ENCODE measurements at regions not wholly inside any gene's neighbourhood (a gene's known extent, or its start where the extent isn't known, plus 50 kb on each side); places are given as distances from the start of the nearest gene placed in this dataset.
"Not testable (repeated sequence)": the region's sequence is repeated elsewhere in the genome, so short reads cannot be mapped to it uniquely, and the experiment has no call there.

DNA sequence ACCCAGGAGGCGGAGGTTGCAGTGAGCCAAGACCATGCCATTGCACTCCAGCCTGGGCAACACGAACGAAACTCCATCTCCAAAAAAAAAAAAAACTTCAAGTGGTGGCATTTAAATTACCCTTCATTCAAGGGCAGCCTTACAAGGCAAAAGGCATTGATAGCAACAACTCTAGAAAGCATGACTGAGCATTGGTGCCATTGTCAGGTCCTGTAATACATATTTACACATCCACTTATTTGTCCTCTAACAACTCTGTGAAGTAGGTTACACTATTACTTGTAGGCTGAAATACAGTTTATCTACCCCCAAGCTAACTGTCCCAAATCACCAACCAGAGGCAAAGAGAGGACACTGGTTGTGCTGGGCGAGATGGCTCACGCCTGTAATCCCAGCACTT lies 52.7 kb upstream of the LARP1 start:
- DNase-seq, result no peak

DNA sequence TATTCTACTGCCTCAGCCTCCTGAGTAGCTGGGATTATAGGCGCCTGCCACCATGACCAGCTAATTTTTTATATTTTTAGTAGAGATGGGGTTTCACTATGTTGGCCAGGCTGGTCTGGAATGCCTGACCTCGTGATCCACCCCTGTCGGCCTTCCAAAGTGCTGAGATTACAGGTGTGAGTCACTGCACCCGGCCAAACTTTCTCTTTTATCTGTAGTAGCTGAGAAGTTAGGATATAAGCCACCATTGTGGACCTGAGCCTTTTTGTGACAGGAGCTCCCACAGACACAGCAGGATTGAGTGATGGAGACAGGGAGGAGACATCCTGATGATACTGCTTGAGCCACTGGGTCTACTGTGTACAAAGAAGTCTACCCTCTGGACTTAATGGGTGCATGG lies 53.5 kb upstream of the LARP1 start:
- DNase-seq, result not testable (repeated sequence)

DNA sequence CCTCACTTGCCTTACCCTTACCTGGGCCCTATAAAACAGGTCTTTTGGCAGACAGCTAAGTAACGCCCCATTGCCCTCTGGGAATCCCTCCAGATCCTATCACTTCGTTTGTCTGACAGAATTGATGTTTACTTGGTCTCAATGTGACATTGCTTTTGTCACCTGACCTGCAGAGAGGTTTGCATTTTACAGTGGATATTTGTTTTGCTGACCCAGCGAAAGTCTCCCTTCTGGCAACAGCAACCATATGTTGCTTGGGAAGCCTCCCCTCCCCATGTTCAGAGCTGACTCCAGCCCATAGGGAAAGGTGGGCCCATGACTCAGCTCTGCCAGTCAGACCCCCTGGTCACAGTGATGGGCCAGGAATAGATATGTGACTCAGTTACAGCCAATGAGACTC lies 54.0 kb upstream of the LARP1 start:
- no peak for DNase-seq

DNA sequence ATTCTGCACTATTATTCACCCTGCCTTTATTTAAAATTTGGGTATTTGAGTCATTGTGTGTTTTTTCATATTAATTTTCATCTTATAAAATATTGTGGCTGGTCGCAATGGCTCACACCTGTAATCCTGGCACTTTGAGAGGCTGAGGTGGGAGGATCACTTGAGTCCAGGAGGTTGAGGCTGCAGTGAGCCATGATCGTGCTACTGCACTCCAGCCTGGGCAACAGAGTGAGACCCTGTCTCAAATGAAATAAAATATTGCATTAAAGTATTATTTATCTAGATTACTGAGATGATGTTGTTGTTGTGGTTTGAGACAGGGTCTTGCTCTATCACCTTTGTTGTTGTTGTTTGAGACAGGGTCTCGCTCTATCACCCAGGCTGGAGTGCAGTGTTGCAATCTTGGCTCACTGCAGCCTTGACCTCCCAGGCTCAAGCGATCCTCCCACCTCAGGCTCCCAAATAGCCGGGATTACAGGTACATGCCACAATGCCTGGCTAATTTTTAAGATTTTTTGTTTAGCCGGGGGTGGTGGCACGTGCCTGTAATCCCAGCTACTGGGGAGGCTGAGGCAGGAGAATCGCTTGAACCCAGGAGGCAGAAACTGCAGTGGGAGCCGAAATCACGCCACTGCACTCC lies 54.8 kb upstream of the LARP1 start:
- DNase-seq, result not testable (repeated sequence)

DNA sequence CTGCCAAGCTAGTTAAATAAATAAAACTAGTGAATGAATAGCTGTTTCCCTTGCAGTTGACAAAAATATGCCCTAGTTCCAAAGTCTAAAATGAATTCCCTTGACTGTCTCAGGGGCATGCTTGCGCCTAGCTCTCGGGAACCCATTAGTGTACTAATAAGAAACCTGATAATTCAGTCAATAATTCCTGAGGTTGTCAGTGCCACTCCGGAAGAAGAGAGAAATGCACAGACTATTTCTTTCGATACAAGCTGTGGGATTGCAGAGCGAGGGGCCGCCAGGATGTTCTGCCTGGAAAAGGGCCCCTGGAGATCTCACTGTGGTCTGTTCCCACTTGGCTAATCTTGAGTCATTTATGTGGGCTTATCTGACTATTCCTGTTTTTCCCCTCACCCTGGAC lies 56.4 kb upstream of the LARP1 start:
- no peak for DNase-seq

DNA sequence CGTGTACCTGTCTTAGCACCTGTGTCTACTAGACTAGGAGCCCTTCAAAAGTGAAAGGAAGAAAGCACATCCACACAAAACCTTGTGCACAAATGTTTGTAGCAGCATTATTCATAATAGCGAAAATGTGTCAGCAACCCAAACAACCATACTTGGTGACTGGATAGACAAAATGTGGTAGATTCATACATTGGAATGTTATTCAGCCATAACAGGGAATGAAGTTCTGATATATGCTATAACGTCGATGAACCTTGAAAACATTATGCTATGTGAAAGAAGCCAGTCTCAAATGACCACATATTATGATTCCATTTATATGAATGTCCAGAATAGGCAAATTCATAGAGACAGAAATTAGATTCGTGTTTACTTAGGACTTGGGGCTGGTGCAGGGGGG lies 57.8 kb upstream of the LARP1 start:
- DNase-seq, result no peak

DNA sequence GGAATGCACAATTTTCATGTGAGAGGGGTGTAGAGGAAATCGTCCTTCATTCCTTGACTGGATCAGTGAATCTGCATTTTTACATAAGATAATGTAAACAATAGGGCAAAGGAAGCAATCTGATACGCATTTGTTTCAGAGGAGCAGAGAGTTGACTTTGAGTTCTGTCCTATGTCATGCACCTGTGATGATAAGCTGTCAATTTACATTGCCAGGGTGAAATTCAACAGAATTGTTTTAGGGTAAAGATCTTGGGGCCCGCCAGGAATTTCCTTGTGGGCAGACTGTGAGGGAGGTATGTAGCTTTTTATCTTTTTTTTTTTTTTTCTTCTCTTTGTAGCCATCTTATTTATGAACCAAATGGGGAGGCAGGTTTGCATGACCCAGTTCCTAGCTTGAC lies 58.3 kb upstream of the LARP1 start:
- no peak for DNase-seq

DNA sequence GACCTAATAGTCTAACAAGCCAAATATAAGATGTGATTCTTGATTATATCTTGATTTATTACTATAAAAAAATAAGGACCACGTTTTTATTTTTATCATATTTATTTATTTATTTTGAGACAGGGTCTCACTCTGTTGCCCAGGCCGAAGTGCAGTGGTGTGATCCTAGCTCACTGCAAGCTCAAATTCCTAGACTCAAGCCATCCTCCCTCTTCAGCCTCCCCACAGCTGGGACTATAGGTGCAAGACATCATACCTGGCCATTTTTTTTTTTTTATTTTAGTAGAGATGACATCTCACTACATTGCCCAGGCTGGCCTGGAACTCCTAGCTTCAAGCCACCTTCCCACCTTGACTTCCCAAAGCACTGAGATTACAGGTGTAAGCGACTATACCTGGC lies 61.0 kb upstream of the LARP1 start:
- no peak for DNase-seq

DNA sequence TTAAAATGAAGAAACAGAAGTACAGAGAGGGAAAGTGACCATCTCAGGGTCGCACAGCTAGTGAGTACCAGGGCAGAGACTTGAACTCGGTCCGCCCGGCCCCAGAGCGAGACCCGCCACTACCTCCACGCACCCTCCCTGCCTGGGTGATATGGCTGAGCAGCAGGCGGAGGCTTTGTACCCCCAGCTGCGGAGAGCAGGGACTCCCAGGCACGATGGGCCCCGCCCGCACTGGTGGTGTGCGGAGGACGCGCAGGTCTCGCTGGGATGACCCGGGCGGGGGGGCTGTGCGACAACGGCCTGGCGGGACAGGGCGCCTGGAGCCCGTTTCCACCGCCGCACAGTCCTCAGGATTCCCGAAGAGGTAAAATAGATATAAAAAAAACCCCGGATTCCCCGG lies 64.7 kb upstream of the LARP1 start:
- no peak for DNase-seq

DNA sequence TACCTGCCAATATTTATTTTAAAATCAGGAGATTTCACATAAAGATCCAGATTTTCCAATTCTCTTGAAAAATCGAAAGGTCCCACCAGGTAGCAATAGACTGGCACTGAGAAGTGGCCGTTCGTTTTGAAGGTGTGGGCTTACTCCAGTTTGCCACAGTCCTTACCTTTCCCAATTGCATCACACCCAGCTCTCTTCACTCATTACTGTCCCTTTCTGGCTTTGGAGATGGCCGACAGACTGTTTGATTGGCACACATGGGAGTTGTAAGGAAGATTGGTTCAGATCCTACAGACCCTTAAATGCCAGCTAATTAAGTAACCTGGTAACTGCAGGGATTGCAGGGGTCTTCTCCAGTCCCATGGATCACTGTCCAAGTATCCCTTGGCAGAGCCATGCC lies 68.7 kb upstream of the LARP1 start:
- DNase-seq, result no peak

DNA sequence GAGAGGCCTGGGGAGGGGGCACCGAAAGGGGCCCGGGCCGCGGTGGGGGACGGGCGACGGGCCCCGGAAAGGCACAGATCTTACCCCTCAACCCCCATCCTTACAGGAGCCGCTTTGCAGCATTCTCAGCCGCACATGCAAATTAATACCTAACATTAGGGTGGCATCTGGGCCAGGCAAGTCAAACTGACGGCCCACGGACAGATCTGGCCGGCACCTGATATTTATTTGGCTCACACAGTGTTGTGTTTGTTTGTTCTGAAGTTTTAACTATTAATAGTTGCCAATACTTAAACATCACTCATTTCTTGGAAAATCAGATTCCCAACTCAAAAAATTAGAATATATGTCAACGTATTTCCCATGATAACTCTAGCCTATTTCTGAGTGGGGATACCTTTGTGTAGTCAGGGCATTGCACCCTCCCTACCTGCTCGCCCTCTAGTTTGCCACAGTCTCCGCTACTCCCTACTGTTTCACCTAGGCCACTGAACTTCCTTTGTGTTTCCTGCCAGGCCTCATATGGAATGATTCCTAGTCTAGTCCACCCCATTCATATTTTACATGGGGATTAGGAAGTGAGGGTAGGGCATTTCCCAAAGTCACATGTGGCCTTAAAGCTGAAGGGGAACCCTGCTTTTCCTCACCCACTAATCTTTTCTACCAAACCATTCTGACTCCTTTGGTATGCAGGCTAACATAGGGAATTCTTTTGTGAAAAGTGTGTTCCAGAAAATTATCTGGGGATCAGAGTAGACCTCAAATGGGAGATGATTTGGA lies 71.9 kb upstream of the LARP1 start:
- DNase-seq, result no peak

DNA sequence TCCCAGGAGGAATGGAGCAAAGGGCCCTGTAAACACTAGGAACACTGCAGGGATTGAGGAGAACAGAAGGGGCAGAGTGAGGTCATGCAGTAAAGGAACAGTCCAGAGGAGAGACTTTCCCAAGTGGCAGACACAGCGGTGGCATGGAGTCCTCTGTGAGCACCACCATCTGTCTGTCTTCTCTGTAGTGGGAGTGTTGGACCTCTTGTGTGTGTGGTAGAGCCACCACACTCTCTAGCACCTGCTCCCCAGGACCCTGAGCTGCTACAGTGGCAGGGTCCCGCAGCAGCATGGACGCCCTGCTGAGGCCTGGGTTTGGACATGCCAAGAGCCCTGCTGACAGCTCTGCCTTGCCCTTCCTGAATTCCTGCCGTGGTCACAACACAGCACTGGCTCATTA lies 75.7 kb upstream of the LARP1 start:
- DNase-seq, result no peak

DNA sequence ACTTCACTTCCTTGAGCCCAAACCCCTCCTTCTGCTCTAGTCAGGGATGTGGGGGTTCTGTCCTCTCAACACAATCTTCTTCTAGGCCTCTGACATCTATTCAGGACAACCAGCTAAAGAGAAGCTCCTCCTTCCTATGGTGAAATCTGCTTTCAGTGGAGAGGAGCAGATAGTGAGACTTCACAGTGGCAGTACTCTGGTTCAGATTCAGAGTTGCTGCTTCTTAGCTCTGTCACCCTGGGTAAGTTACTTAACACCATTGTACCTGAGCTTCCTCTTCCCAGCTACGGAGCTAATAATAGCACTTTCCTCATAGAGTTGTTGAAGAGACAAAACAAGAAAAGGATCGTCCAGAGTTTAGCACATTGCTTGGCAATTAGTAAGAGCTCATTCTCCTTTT lies 77.3 kb upstream of the LARP1 start:
- DNase-seq, result no peak

DNA sequence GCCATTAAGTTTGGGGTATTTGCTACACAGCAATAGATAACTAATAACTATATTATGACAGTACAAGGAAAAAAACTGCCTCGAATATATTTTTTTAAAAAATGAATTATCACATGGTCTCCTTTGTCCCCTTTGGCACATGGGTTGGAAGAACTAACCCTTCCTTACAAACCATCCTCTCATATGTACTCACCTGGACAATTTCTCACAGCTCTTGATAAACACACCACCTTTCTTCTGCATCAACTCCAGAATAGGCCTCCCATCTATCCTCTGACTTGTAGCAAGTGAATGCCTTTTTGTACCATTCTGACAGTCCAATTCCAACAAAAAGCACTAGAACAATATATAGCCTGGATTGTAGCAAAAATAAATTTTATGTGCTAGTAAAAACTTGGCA lies 78.7 kb upstream of the LARP1 start:
- no peak for DNase-seq

DNA sequence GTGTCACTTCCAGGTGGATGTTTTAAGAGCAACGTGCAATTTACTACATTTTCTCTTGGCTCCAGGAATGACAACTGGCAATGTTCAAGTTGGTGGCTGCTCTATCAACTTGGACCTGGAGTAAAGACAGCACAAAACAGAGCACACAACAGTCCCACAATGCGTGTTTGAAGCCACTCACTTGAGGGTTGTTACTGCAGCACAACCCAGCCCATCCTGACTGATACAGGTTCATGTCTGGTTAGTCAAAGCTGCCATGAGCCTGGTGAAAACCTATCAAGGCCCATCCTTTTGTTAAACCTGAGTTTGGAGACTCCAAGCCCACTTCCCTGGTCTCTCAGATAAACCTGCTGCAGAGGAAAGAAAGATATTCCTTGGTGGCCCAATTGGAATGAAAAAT lies 81.1 kb upstream of the LARP1 start:
- no peak for DNase-seq

DNA sequence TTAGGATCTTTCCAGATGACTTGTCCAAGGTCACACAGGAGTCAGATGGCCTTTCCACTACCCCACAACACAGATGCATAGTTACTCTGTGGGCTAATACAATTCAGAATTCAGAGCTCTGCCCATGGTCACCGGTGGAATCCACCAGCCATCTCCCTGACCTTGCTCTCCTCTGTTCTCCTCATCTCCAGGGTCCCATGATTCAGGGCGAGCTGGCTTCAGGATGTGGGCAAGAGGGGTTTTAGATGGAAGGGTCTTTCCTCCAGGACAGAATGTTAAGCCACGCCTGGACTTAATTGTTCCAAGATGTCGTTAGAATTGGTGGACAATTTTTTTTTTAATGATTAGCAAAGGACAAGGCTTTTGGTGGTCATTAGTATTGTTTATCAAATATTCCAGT lies 81.7 kb upstream of the LARP1 start:
- no peak for DNase-seq

DNA sequence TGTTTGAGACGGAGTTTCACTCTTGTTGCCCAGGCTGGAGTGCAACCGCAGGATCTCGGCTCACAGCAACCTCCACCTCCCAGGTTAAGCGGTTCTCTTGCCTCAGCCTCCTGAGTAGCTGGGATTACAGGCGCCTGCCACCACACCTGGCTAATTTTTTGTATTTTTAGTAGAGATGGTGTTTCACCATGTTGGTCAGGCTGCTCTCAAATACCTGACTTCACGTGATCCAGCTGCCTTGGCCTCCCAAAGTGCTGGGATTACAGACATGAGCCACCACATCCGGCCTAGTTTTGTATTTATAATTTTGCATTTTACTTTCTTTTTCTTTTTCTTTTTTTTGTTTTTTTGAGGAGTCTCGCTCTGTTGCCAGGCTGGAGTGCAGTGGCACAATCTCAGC lies 85.3 kb upstream of the LARP1 start:
- not testable (repeated sequence) for DNase-seq

DNA sequence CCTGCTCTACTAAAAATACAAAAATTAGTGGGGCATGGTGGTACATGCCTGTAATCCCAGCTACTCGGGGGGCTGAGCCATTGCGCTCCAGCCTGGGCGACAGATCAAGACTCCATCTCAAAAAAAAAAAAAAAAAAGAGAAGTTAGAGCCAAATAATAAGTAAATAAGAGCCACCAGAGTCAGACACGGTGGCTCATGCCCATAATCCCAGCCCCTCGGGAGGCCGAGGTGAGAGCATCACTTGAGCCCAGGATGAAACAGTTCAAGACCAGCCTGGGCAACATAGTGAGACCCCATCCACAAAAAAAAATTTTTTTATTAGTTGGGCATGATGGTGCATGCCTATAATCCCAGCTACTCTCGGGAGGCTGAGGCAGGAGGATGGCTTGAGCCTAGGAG lies 85.8 kb upstream of the LARP1 start:
- no peak for DNase-seq

DNA sequence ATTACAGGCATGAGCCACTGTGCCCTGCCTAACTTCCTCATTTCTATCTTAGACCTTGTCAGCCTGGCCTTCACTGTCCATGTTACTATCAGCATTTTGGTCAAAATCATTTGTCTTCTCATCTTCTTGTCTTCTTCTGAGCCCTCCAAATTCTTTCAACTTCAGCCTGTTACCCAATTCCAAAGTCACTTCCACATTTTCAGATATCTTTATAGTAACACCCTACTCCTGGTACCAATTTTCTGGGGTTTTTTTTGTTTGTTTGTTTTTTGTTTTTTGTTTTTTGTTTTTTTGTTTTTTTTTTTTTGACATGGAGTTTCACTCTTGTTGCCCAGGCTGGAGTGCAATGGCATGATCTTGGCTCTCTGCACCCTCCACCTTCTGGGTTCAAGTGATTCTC lies 90.3 kb upstream of the LARP1 start:
- DNase-seq, result no peak

DNA sequence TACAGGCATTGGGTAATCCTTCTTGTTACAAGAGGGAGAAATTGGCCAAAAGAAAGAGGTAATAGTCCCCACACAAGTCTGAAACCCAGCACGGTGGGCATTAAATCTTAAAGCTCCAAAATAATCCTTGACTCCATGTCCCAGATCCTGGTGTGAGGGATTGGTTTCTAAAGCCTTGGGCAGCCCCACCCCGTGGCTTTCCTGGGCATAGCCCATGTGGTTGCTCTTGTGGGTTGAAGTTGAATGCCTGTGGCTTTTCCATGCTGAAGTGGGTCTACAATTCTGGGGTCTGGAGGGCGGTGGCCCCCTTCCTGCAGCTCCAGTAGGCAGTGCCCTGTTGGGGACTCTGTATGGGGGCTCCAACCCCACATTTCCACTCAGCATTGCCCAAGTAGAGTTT lies 91.8 kb upstream of the LARP1 start:
- DNase-seq, result no peak

DNA sequence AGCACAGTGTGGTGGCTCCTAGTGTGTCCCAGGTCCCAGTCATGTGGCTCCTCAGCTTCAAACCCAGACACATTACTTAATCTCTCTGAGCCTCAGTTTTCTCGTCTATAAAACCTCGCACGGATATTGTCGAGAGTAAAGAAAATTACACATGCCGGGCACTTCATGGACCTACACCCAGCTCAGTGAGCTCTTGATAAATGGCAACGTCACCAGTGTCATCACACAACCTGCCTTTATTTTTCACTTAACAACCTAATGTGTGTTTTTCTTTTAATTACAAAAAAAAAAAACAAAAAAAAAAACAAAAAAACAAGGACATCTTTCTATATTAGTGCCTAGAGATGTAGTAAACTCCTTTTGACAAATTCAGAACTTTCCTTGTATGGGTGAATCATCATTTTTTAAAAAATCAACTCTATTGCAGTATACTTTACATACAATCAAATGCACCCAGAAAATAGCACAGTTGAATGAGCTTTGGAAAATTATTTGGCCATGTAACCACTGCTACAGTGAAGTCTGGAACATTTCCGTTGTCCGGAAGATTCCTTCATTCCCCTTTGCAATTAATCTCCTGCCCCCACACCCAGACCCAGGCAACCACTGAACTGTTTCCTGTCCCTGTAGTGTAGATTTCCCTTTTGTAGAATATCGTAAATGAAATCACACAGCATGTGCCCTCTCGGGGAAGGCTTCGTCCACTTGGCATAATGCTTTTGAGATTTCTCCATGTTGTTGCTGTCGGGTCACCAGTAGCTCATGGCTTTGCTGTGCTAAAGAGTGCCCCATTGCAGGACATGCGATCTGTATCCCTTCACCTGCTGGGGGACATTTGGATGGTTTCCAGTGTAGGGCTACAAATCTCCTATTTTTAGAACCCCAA lies 100.4 kb upstream of the LARP1 start:
- DNase-seq, result no peak

DNA sequence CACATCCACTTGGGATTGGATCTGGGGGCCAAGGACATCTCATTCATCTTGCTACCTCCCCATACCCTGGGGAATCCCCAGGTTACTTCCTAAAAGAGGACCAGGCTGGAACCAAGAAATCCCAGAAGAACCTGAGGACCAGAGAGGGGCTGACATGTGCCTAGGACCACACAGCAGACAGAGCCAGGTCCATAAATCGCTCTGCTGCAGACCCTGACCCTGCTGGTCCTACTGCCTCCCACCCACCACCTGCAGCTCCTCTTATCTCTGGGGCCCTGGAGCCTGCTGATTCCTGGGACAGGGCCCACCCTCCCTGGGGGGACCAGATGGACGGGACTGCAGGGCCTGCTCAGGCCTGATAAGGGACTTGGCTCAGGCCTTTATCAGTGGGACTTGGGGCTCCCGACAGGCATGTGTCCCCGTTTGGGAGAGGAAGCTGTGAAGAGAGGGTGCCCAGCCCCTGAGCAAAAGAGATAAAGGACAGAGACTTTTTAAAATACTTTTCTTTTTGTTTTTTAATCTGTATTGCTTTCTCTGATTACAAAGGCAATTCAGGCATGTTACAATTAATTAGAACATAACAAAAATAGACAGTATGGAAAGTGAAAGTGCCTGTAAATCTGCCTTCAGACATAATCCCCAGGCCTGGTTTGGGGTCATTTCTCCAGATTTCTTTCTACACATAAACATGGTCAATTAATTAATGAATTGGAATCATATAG lies 101.3 kb upstream of the LARP1 start:
- no peak for DNase-seq

DNA sequence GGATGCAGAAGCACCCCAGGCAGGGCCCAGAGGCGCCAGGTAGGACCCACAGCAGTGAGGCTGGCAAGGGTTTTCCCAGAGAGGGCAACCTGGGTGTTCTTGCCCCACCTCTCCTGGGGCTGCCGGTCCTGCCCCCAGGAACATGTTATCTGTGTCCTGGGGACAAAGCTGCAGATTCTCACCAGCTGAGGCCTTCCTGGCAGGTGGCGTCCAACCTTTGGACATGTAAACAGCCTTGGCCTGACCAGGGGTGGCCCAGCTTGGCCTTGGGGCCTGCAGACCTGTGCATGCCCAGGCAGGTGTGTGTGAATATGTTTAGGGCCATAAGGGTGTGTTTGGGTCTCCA lies 101.8 kb upstream of the LARP1 start:
- DNase-seq, result no peak
